Esophagus muscularis mucosa (tissue), 4 donors: ENCODE measurements at regions not wholly inside any gene's neighbourhood (a gene's known extent, or its start where the extent isn't known, plus 50 kb on each side); places are given as distances from the start of the nearest gene placed in this dataset.
A peak's percentile ranks its signal among the peaks of the same experiment; 100 is the strongest.

Experiments
- DNase-seq: peaks from one replicate; pipeline ENCODE4 v3.0.0-alpha.2; 2017; ENCODE audit errors: extremely low spot score
- H3K27ac ChIP-seq, 4 donors: fragments of 200-600 bp; sonication (generic); replicated peaks in 1 of 4; 1 replicate in 3 of 4; 2 replicates in 1 of 4; pipeline ENCODE4 v1.5.1; 2016 to 2019; ENCODE audit warnings: mild to moderate bottlenecking in 1 of 4
- H3K27me3 ChIP-seq, 4 donors: fragments of 200-600 bp; sonication (generic); one replicate each; pipeline versions ENCODE4 v1.5.1 to v1.6.0; 2016 to 2019
- H3K36me3 ChIP-seq, 4 donors: fragments of 200-600 bp; sonication (generic); one replicate each; pipeline ENCODE4 v1.5.1; 2016 to 2019
- H3K4me1 ChIP-seq, 4 donors: fragments of 200-600 bp; sonication (generic); one replicate each; pipeline ENCODE4 v1.5.1; 2016 to 2019
- H3K4me3 ChIP-seq, 4 donors: fragments of 200-600 bp; sonication (generic); 1 replicate in 2 of 4; 2 replicates in 2 of 4; pipeline ENCODE4 v1.5.1; 2016 to 2019; ENCODE audit warnings: mild to moderate bottlenecking in 4 of 4, moderate library complexity in 1 of 4
- H3K9me3 ChIP-seq, 4 donors: fragments of 200-600 bp; sonication (generic); 1 replicate in 3 of 4; 2 replicates in 1 of 4; pipeline ENCODE4 v1.5.1; 2016 to 2019
- CTCF ChIP-seq, 3 experiments: fragments of 200-600 bp in 2 of 3; fragments of 450-650 bp in 1 of 3; sonication (generic) in 2 of 3; IDR thresholded peaks; one replicate each; pipeline ENCODE4 v1.5.1; 2017 to 2019; ENCODE audit warnings: antibody characterized with exemption in 3 of 3, mild to moderate bottlenecking in 2 of 3, moderate library complexity in 1 of 3
- EP300 ChIP-seq: sonication (generic); formaldehyde crosslinking; IDR thresholded peaks from one replicate; pipeline ENCODE4 v1.6.1; 2017; ENCODE audit warnings: antibody characterized with exemption
- POLR2A ChIP-seq: fragments of 450-650 bp; IDR thresholded peaks from one replicate; pipeline ENCODE4 v1.6.1; 2017; ENCODE audit warnings: antibody characterized with exemption, moderate library complexity, mild to moderate bottlenecking, low read depth
- POLR2AphosphoS5 ChIP-seq, 2 donors: sonication (generic); formaldehyde crosslinking; IDR thresholded peaks; one replicate each; pipeline ENCODE4 v1.6.1; 2017; ENCODE audit warnings: antibody characterized with exemption in 2 of 2
- WGBS: methylation state at CpG from one replicate; pipeline ENCODE4 v1.1.5; 2018; 5-methylcytosine and 5-hydroxymethylcytosine counted together
- intact Hi-C: fragments of 100-400 bp; cut with DNase I; formaldehyde crosslinking; loops from one replicate; pipeline ENCODE4 v1.15.1; 2023

GRCh38 chr4:13238936-13239335 is 245.2 kb downstream of the RAB28 start:
- intact Hi-C loops: no loop called here
- no peak for TF ChIP-seq EP300
- no peak for TF ChIP-seq CTCF (IDR thresholded peaks at IDR 0.05)
- TF ChIP-seq POLR2AphosphoS5 (IDR thresholded peaks at IDR 0.05): no peak
- no peak for TF ChIP-seq POLR2A
- 64% methylated on average over 2 of the region's 2 CpGs for WGBS
- Histone ChIP-seq H3K9me3 (no peaks in the 10 kb centered on the region), H3K4me3 (no peak overlapping the region), H3K27me3 (no peaks in the 10 kb centered on the region), H3K36me3 (no peaks in the 10 kb centered on the region), H3K4me1 (no peaks in the 10 kb centered on the region), H3K27ac (no peak overlapping the region)
- DNase-seq: no peak

DNA sequence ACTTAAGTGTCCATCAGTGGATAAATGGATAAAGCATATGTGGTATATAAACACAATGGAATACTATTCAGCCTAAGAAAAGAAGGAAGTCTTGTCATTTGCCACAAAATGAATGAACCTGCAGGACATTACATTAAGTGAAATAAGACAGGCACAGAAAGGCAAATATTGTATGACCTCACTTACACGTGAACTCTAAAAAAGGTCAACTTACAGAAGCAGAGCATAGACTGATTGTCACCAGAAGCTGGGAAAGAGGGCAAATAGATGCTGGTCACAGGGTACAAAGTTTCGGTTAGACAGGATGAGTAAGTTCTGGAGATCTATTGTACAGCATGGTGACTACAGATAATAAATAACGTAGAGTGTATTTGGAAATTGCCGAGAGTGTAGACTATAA is 247.7 kb downstream of the RAB28 start:
- DNase-seq: no peak
- TF ChIP-seq CTCF (IDR thresholded peaks at IDR 0.05) (no peak), POLR2A (no peak), POLR2AphosphoS5 (IDR thresholded peaks at IDR 0.05) (no peak), EP300 (no peak)
- Histone ChIP-seq H3K27ac (no peak overlapping the region), H3K9me3 (no peaks in the 10 kb centered on the region), H3K36me3 (no peaks in the 10 kb centered on the region), H3K4me1 (no peaks in the 10 kb centered on the region), H3K4me3 (no peak overlapping the region), H3K27me3 (no peaks in the 10 kb centered on the region)
- 88% methylated on average over 4 of the region's 4 CpGs for WGBS
- intact Hi-C loops: no loop called here

- Histone ChIP-seq H3K36me3 (no peaks in the 10 kb centered on the region), H3K4me1 (no peaks in the 10 kb centered on the region), H3K27ac (no peak overlapping the region), H3K9me3 (peaks cover 0 to 5% (median 1%) of the 10 kb centered on the region in 4 donors), H3K4me3 (no peak overlapping the region), H3K27me3 (no peaks in the 10 kb centered on the region)
- intact Hi-C loops: no loop called here
- no peak for DNase-seq
- 68% methylated on average over 1 of the region's 1 CpG for WGBS
- TF ChIP-seq POLR2A: no peak
- no peak for TF ChIP-seq EP300
- no peak for TF ChIP-seq CTCF (IDR thresholded peaks at IDR 0.05)
- no peak for TF ChIP-seq POLR2AphosphoS5 (IDR thresholded peaks at IDR 0.05)
These were observed 250.4 kb downstream of the RAB28 start for GRCh38 chr4:13233755-13234154.

- no peak for DNase-seq
- Histone ChIP-seq H3K4me1 (peaks cover 3 to 20% (median 17%) of the 10 kb centered on the region in 4 donors), H3K27ac (no peak overlapping the region), H3K36me3 (no peaks in the 10 kb centered on the region), H3K27me3 (no peaks in the 10 kb centered on the region), H3K9me3 (no peaks in the 10 kb centered on the region), H3K4me3 (no peak overlapping the region)
- no peak for TF ChIP-seq POLR2AphosphoS5 (IDR thresholded peaks at IDR 0.05)
- TF ChIP-seq POLR2A: no peak
- no peak for TF ChIP-seq CTCF (IDR thresholded peaks at IDR 0.05)
- no peak for TF ChIP-seq EP300
- intact Hi-C loops: no loop called here
- 93% methylated on average over 4 of the region's 4 CpGs for WGBS
These were observed 264.2 kb downstream of the RAB28 start for GRCh38 chr4:13219971-13220370.

GRCh38 chr4:13218326-13218958 is 265.7 kb downstream of the RAB28 start:
- intact Hi-C loops: no loop called here
- Histone ChIP-seq H3K36me3 (no peaks in the 10 kb centered on the region), H3K4me1 (peaks cover 3 to 20% (median 17%) of the 10 kb centered on the region in 4 donors), H3K9me3 (no peaks in the 10 kb centered on the region), H3K4me3 (no peak overlapping the region), H3K27ac (peak overlapping the region in 3 of 4 donors; percentile 56 to 62 (median 62)), H3K27me3 (no peaks in the 10 kb centered on the region)
- DNase-seq: no peak
- TF ChIP-seq POLR2A (no peak), POLR2AphosphoS5 (IDR thresholded peaks at IDR 0.05) (no peak), EP300 (no peak), CTCF (IDR thresholded peaks at IDR 0.05) (no peak)
- 34% methylated on average over 4 of the region's 4 CpGs for WGBS
